ENCODE measurements at regions not wholly inside any gene's neighbourhood (a gene's known extent, or its start where the extent isn't known, plus 50 kb on each side); places are given as distances from the start of the nearest gene placed in this dataset.

DNA sequence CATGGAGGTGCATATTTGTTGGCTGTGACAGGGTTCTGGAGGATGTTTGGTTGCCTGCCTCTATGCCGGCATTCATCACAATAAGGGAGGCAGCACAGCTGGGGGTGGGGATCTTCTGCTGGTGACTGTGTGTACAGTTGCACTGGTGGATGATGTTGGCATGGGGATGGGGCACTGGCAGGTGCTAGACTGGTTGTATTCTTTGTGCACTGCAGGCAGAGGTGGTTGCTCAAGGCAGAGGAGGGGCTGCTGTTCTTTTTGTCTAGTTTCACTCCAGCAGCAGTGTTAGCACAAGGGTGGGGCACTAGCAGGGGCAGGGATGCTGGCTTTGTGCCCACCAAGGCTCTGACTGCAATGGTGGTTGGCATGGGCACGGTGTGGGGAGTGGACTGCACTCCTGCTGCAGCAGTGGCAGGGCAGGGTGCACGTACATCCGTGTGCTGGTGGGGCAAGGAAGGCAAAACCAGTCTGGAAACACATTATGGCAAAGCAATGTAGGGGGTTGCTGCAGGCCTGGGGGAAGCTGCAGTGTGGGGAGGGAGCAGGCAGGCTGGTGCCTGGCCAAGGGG, 69.3 kb downstream of the ISOC1 start:
- TF ChIP-seq CTCF (IDR thresholded peaks at IDR 0.05; ENCODE audit: borderline replicate concordance, control extremely low read depth, extremely low read depth, insufficient read depth, missing control alignments): no peak
- no peak for DNase-seq (ENCODE audit: low spot score)

GRCh38 chr5:129170050-129170449, 75.5 kb downstream of the ISOC1 start:
- no peak for TF ChIP-seq CTCF (IDR thresholded peaks at IDR 0.05; ENCODE audit: borderline replicate concordance, control extremely low read depth, extremely low read depth, insufficient read depth, missing control alignments)
- DNase-seq (ENCODE audit: low spot score): no peak
- in situ Hi-C loops (cut with MboI; ENCODE audit: low sequenced_read_pairs, unreplicated experiment): no loop called here

More for the DNA sequence above, 69.3 kb downstream of the ISOC1 start:
- in situ Hi-C loops (cut with MboI; ENCODE audit: low sequenced_read_pairs, unreplicated experiment): no loop called here

DNA sequence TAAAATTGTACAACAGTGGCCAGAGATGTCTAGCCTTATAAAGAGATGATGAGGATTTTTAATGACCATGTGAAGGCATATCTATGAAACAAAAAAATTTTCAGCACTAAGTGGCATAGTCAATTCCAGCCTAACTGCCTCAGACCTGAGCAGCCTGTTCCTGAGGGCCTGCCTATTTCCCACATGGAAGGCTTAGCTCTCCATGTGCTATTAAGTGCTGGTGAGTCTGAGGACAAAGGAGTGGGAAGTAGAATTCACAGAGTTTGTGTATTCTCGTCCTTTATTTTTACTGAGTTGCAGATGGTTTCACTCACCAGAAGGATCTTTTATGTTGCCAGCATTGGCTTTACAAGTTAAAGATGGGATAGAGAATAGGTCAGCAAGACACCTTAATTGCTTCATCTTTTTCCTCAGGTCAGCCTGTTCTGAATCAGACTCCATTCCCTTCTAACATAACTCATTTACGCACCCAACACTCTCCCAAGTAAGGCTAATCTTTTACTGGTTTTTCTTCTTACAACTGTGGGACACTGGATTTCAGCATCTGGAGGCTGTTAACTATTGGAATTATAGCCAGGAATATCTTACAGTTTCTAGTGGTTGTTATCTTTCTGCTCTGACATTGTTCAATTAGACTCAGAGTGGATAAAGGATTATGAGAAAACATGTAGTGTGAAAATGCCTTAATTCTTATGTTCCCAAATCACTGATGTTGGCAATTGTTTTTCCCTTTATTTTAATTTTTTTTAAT, 76.8 kb downstream of the ISOC1 start:
- no peak for DNase-seq (ENCODE audit: low spot score)
- no peak for TF ChIP-seq CTCF (IDR thresholded peaks at IDR 0.05; ENCODE audit: borderline replicate concordance, control extremely low read depth, extremely low read depth, insufficient read depth, missing control alignments)
- in situ Hi-C loops (cut with MboI; ENCODE audit: low sequenced_read_pairs, unreplicated experiment): no loop called here

- no peak for TF ChIP-seq CTCF (IDR thresholded peaks at IDR 0.05; ENCODE audit: borderline replicate concordance, control extremely low read depth, extremely low read depth, insufficient read depth, missing control alignments)
- in situ Hi-C loops (cut with MboI; ENCODE audit: low sequenced_read_pairs, unreplicated experiment): no loop called here
- DNase-seq (ENCODE audit: low spot score): no peak
These were observed 78.0 kb downstream of the ISOC1 start for GRCh38 chr5:129172580-129172979.

- TF ChIP-seq CTCF (IDR thresholded peaks at IDR 0.05; ENCODE audit: borderline replicate concordance, control extremely low read depth, extremely low read depth, insufficient read depth, missing control alignments): no peak
- no peak for DNase-seq (ENCODE audit: low spot score)
- in situ Hi-C loops (cut with MboI; ENCODE audit: low sequenced_read_pairs, unreplicated experiment): no loop called here
These were observed 79.2 kb downstream of the ISOC1 start for GRCh38 chr5:129173771-129174170.

DNA sequence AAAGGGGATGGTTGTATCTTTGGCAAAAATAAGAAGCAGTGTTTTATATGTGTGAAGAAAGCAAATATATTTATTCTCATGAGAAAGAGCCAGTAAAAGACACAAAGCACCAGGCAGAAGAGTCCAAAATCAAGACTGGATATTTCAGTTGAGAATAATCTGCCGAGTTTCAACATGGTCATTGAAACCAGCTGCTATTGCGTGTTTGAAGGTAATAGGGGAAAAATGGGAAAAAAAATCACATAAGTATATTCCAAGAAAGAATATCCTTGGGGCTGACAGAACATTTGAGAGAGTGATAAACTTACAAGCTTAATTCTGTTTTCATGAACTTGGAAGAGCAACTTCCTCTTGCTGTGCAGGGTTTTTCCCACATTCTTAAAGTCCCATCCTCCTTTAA, 79.9 kb downstream of the ISOC1 start:
- no peak for DNase-seq (ENCODE audit: low spot score)
- in situ Hi-C loops (cut with MboI; ENCODE audit: low sequenced_read_pairs, unreplicated experiment): no loop called here
- no peak for TF ChIP-seq CTCF (IDR thresholded peaks at IDR 0.05; ENCODE audit: borderline replicate concordance, control extremely low read depth, extremely low read depth, insufficient read depth, missing control alignments)

All from GM13976 (cell line).